Skeletal muscle tissue (tissue), 3 donors: ENCODE measurements at regions not wholly inside any gene's neighbourhood (a gene's known extent, or its start where the extent isn't known, plus 50 kb on each side); places are given as distances from the start of the nearest gene placed in this dataset.

Source experiments
- H3K27ac ChIP-seq: one replicate; pipeline ENCODE4 v1.7.0; 2013; ENCODE audit warnings: mild to moderate bottlenecking, low read depth, low read length, inconsistent platforms
- H3K27me3 ChIP-seq, 3 donors: one replicate each; pipeline ENCODE4 v1.7.0; 2013; ENCODE audit warnings: low read length in 3 of 3; ENCODE audit not compliant: control insufficient read depth in 3 of 3, insufficient read depth in 3 of 3
- H3K36me3 ChIP-seq, 3 donors: one replicate each; pipeline ENCODE4 v1.7.0; 2013; ENCODE audit warnings: low read length in 3 of 3; ENCODE audit not compliant: control insufficient read depth in 3 of 3, insufficient read depth in 3 of 3
- H3K4me1 ChIP-seq, 3 donors: one replicate each; pipeline ENCODE4 v1.7.0; 2013; ENCODE audit warnings: low read length in 3 of 3, mild to moderate bottlenecking in 3 of 3; ENCODE audit not compliant: control insufficient read depth in 3 of 3, insufficient read depth in 3 of 3
- H3K4me3 ChIP-seq, 3 donors: one replicate each; pipeline ENCODE4 v1.7.0; 2013; ENCODE audit warnings: low read length in 3 of 3
- H3K9ac ChIP-seq, 3 donors: one replicate each; pipeline ENCODE4 v1.7.0; 2013; ENCODE audit warnings: low read length in 3 of 3, mild to moderate bottlenecking in 3 of 3, moderate library complexity in 2 of 3, low read depth in 1 of 3
- H3K9me3 ChIP-seq, 3 donors: one replicate each; pipeline ENCODE4 v1.7.0; 2013; ENCODE audit warnings: low read length in 3 of 3; ENCODE audit not compliant: control insufficient read depth in 3 of 3
- donor health status: Osteomylitis.

- Histone ChIP-seq H3K9me3 (peaks cover 0 to 4% (median 0%) of the 10 kb centered on the region in 3 donors), H3K4me3 (no peak overlapping the region), H3K27ac (no peak overlapping the region), H3K27me3 (peaks cover 3 to 19% (median 10%) of the 10 kb centered on the region in 3 donors), H3K4me1 (peaks cover 0 to 2% (median 2%) of the 10 kb centered on the region in 3 donors), H3K9ac (no peak overlapping the region), H3K36me3 (no peaks in the 10 kb centered on the region)
Measured at GRCh38 chr15:69744391-69745162, 292.0 kb downstream of the RPLP1 start.

GRCh38 chr15:69747193-69747592 is 294.6 kb downstream of the RPLP1 start:
- H3K36me3 ChIP-seq: no peaks in the 10 kb centered on the region
- peaks cover 3 to 16% (median 10%) of the 10 kb centered on the region in 3 donors for H3K27me3 ChIP-seq
- H3K4me3 ChIP-seq: no peak overlapping the region
- no peak overlapping the region for H3K27ac ChIP-seq
- H3K9me3 ChIP-seq: no peaks in the 10 kb centered on the region
- H3K4me1 ChIP-seq: peaks cover 0 to 2% (median 2%) of the 10 kb centered on the region in 3 donors
- H3K9ac ChIP-seq: no peak overlapping the region

GRCh38 chr15:69748131-69748530 is 295.5 kb downstream of the RPLP1 start:
- H3K9me3 ChIP-seq: no peaks in the 10 kb centered on the region
- no peak overlapping the region for H3K9ac ChIP-seq
- H3K4me3 ChIP-seq: no peak overlapping the region
- H3K27ac ChIP-seq: no peak overlapping the region
- H3K27me3 ChIP-seq: peaks cover 3 to 16% (median 8%) of the 10 kb centered on the region in 3 donors
- no peaks in the 10 kb centered on the region for H3K36me3 ChIP-seq
- peaks cover 0 to 2% (median 0%) of the 10 kb centered on the region in 3 donors for H3K4me1 ChIP-seq

- Histone ChIP-seq H3K36me3 (no peaks in the 10 kb centered on the region), H3K4me1 (peaks cover 0 to 2% (median 0%) of the 10 kb centered on the region in 3 donors), H3K27ac (no peak overlapping the region), H3K4me3 (no peak overlapping the region), H3K9me3 (no peaks in the 10 kb centered on the region), H3K27me3 (peaks cover 3 to 15% (median 7%) of the 10 kb centered on the region in 3 donors), H3K9ac (no peak overlapping the region)
Measured at GRCh38 chr15:69748576-69749185, 296.1 kb downstream of the RPLP1 start.

GRCh38 chr15:69749274-69749673 is 296.7 kb downstream of the RPLP1 start:
- H3K4me3 ChIP-seq: no peak overlapping the region
- no peak overlapping the region for H3K27ac ChIP-seq
- H3K36me3 ChIP-seq: no peaks in the 10 kb centered on the region
- H3K4me1 ChIP-seq: peaks cover 0 to 2% (median 0%) of the 10 kb centered on the region in 3 donors
- H3K27me3 ChIP-seq: peaks cover 3 to 10% (median 3%) of the 10 kb centered on the region in 3 donors
- no peaks in the 10 kb centered on the region for H3K9me3 ChIP-seq
- no peak overlapping the region for H3K9ac ChIP-seq

- Histone ChIP-seq H3K9me3 (no peaks in the 10 kb centered on the region), H3K27me3 (peaks cover 2 to 5% (median 3%) of the 10 kb centered on the region in 3 donors), H3K4me1 (peaks cover 0 to 2% (median 0%) of the 10 kb centered on the region in 3 donors), H3K36me3 (no peaks in the 10 kb centered on the region), H3K9ac (no peak overlapping the region), H3K27ac (no peak overlapping the region), H3K4me3 (no peak overlapping the region)
Measured at GRCh38 chr15:69749797-69750196, 297.2 kb downstream of the RPLP1 start.

- peaks cover 0 to 2% (median 0%) of the 10 kb centered on the region in 3 donors for H3K4me1 ChIP-seq
- H3K27me3 ChIP-seq: peaks cover 0 to 3% (median 3%) of the 10 kb centered on the region in 3 donors
Measured at GRCh38 chr15:69750253-69750652, 297.6 kb downstream of the RPLP1 start.

GRCh38 chr15:69751147-69751546 is 298.5 kb downstream of the RPLP1 start:
- peaks cover 0 to 3% (median 0%) of the 10 kb centered on the region in 3 donors for H3K27me3 ChIP-seq

More at GRCh38 chr15:69750253-69750652, 297.6 kb downstream of the RPLP1 start:
- Histone ChIP-seq H3K9me3 (no peaks in the 10 kb centered on the region), H3K9ac (no peak overlapping the region), H3K27ac (no peak overlapping the region), H3K4me3 (no peak overlapping the region), H3K36me3 (no peaks in the 10 kb centered on the region)

GRCh38 chr15:69751566-69751965 is 298.9 kb downstream of the RPLP1 start:
- no peak overlapping the region for H3K9ac ChIP-seq
- no peaks in the 10 kb centered on the region for H3K36me3 ChIP-seq
- no peaks in the 10 kb centered on the region for H3K27me3 ChIP-seq
- H3K27ac ChIP-seq: no peak overlapping the region
- peaks cover 0 to 2% (median 0%) of the 10 kb centered on the region in 3 donors for H3K4me1 ChIP-seq
- no peak overlapping the region for H3K4me3 ChIP-seq
- H3K9me3 ChIP-seq: no peaks in the 10 kb centered on the region

More at GRCh38 chr15:69751147-69751546, 298.5 kb downstream of the RPLP1 start:
- peaks cover 0 to 2% (median 0%) of the 10 kb centered on the region in 3 donors for H3K4me1 ChIP-seq
- H3K9ac ChIP-seq: no peak overlapping the region
- no peak overlapping the region for H3K27ac ChIP-seq
- no peak overlapping the region for H3K4me3 ChIP-seq
- no peaks in the 10 kb centered on the region for H3K36me3 ChIP-seq
- no peaks in the 10 kb centered on the region for H3K9me3 ChIP-seq

- Histone ChIP-seq H3K27ac (no peak overlapping the region), H3K27me3 (no peaks in the 10 kb centered on the region), H3K4me1 (peaks cover 0 to 2% (median 0%) of the 10 kb centered on the region in 3 donors), H3K4me3 (no peak overlapping the region), H3K36me3 (no peaks in the 10 kb centered on the region), H3K9me3 (no peaks in the 10 kb centered on the region), H3K9ac (no peak overlapping the region)
Measured at GRCh38 chr15:69753867-69754266, 301.2 kb downstream of the RPLP1 start.
